Liver (tissue), 8 donors: ENCODE measurements at regions not wholly inside any gene's neighbourhood (a gene's known extent, or its start where the extent isn't known, plus 50 kb on each side); places are given as distances from the start of the nearest gene placed in this dataset.

ENCODE experiments used
- DNase-seq: peaks from one replicate; pipeline ENCODE4 v3.0.0-alpha.2; 2017; ENCODE audit warnings: low spot score
- H3K27ac ChIP-seq, 2 donors: one replicate each; pipeline ENCODE4 v1.7.0; 2013; ENCODE audit warnings: inconsistent platforms in 2 of 2, low read length in 2 of 2, control low read depth in 1 of 2, low read depth in 1 of 2, mild to moderate bottlenecking in 1 of 2
- H3K27me3 ChIP-seq, 4 donors: one replicate each; pipeline versions ENCODE4 v1.6.1 to v1.7.0; 2013; ENCODE audit warnings: low read length in 3 of 4, inconsistent platforms in 1 of 4, mild to moderate bottlenecking in 1 of 4, moderate library complexity in 1 of 4; ENCODE audit not compliant: control insufficient read depth in 4 of 4, insufficient read depth in 4 of 4
- H3K36me3 ChIP-seq, 4 donors: one replicate each; pipeline versions ENCODE4 v1.6.1 to v1.7.0; 2013; ENCODE audit warnings: low read length in 3 of 4, mild to moderate bottlenecking in 3 of 4, low read depth in 1 of 4, moderate library complexity in 1 of 4; ENCODE audit not compliant: control insufficient read depth in 4 of 4, insufficient read depth in 3 of 4
- H3K4me1 ChIP-seq, 4 donors: one replicate each; pipeline versions ENCODE4 v1.6.1 to v1.7.0; 2013; ENCODE audit warnings: low read length in 3 of 4, mild to moderate bottlenecking in 3 of 4, moderate library complexity in 1 of 4; ENCODE audit not compliant: control insufficient read depth in 4 of 4, insufficient read depth in 4 of 4
- H3K4me3 ChIP-seq, 3 donors: one replicate each; pipeline versions ENCODE4 v1.6.1 to v1.7.0; 2013; ENCODE audit warnings: low read length in 3 of 3, control low read depth in 1 of 3, low read depth in 1 of 3, mild to moderate bottlenecking in 1 of 3
- H3K9ac ChIP-seq, 2 donors: one replicate each; pipeline ENCODE4 v1.7.0; 2013; ENCODE audit warnings: low read length in 2 of 2, mild to moderate bottlenecking in 2 of 2, moderate library complexity in 2 of 2, control low read depth in 1 of 2, low read depth in 1 of 2
- H3K9me3 ChIP-seq, 4 donors: one replicate each; pipeline versions ENCODE4 v1.6.1 to v1.7.0; 2013; ENCODE audit warnings: low read length in 3 of 4; ENCODE audit not compliant: control insufficient read depth in 4 of 4
- EGR1 ChIP-seq, 2 donors: IDR thresholded peaks; 2 replicates each; pipeline ENCODE4 v1.6.1; 2016 to 2018; ENCODE audit warnings: antibody characterized with exemption in 2 of 2, low read depth in 2 of 2
- FOXA1 ChIP-seq: IDR thresholded peaks from 2 replicates; pipeline ENCODE4 v1.6.1; 2016; ENCODE audit warnings: antibody characterized with exemption
- FOXA2 ChIP-seq: IDR thresholded peaks from 2 replicates; pipeline ENCODE4 v1.6.1; 2016; ENCODE audit warnings: antibody characterized with exemption
- GABPA ChIP-seq, 2 donors: IDR thresholded peaks in 1 of 2; conservative IDR thresholded peaks in 1 of 2; 2 replicates each; pipeline ENCODE4 v1.6.1; 2016; ENCODE audit warnings: antibody characterized with exemption in 2 of 2, mild to moderate bottlenecking in 1 of 2, moderate library complexity in 1 of 2
- HNF4A ChIP-seq, 2 donors: conservative IDR thresholded peaks; 2 replicates each; pipeline ENCODE4 v1.6.1; 2016; ENCODE audit warnings: antibody characterized with exemption in 2 of 2, mild to moderate bottlenecking in 2 of 2
- HNF4G ChIP-seq: IDR thresholded peaks from 2 replicates; pipeline ENCODE4 v1.6.1; 2016; ENCODE audit warnings: antibody characterized with exemption
- JUND ChIP-seq, 2 donors: IDR thresholded peaks; 2 replicates each; pipeline ENCODE4 v1.6.1; 2016; ENCODE audit warnings: antibody characterized with exemption in 2 of 2
- NR2F2 ChIP-seq: IDR thresholded peaks from 2 replicates; pipeline ENCODE4 v1.6.1; 2016; ENCODE audit warnings: antibody characterized with exemption
- RAD21 ChIP-seq, 2 donors: IDR thresholded peaks; 2 replicates each; pipeline ENCODE4 v1.6.1; 2016; ENCODE audit warnings: antibody characterized with exemption in 2 of 2, mild to moderate bottlenecking in 2 of 2
- RXRA ChIP-seq, 2 donors: IDR thresholded peaks; 2 replicates each; pipeline ENCODE4 v1.6.1; 2017 to 2018; ENCODE audit warnings: antibody characterized with exemption in 2 of 2, mild to moderate bottlenecking in 1 of 2
- SP1 ChIP-seq: IDR thresholded peaks from 2 replicates; pipeline ENCODE4 v1.6.1; 2018; ENCODE audit warnings: antibody characterized with exemption, mild to moderate bottlenecking
- TAF1 ChIP-seq: conservative IDR thresholded peaks from 2 replicates; pipeline ENCODE4 v1.6.1; 2016; ENCODE audit warnings: antibody characterized with exemption, mild to moderate bottlenecking
- YY1 ChIP-seq: IDR thresholded peaks from 2 replicates; pipeline ENCODE4 v1.6.1; 2016; ENCODE audit warnings: antibody characterized with exemption, mild to moderate bottlenecking
- WGBS: extraction: QIAGEN DNeasy Blood & Tissue Kit; methylation state at CpG from one replicate; pipeline ENCODE4 v1.1.7; 2013; 5-methylcytosine and 5-hydroxymethylcytosine counted together
- TF ChIP-seq, protein P1 (sequence below): IDR thresholded peaks from 2 replicates; pipeline ENCODE4 v1.6.1; 2016; ENCODE audit warnings: antibody characterized with exemption
- TF ChIP-seq, protein P2 (sequence below): IDR thresholded peaks from 2 replicates; pipeline ENCODE4 v1.6.1; 2016; ENCODE audit warnings: antibody characterized with exemption, mild to moderate bottlenecking
- TF ChIP-seq, protein P3 (sequence below): IDR thresholded peaks from 2 replicates; pipeline ENCODE4 v1.6.1; 2016; ENCODE audit warnings: antibody characterized with exemption
- TF ChIP-seq, protein P4 (sequence below): IDR thresholded peaks from 2 replicates; pipeline ENCODE4 v1.6.1; 2016; ENCODE audit warnings: antibody characterized with exemption
- TF ChIP-seq, protein P5 (sequence below): fragments of 150-350 bp; IDR thresholded peaks from 2 replicates; pipeline ENCODE4 v1.5.1; 2017; ENCODE audit warnings: improper control_type of control experiment, low read depth, low read length; ENCODE audit not compliant: missing input control
- donor health status: healthy.
- donor health status: healthy.
- donor health status: healthy.
- donor health status: healthy.
- donor health status: healthy.

DNA sequence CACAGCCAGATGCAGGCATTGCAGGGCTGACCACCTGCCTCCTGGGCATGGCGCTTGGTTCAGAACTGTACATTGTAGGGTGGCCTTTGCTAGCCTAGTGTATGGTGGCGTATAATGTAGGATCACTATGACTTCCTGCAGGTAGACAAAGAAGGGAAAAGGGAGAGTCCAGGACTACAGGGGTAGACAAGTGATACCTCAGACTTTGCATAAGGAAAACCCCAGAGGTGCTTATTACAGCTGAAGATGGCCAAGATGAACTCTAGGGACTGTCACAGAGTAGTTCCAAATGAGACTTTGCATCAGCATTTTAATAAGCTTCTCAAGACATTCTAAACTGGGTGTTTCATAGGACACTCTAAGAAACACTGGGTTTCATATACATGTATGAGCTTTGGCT lies 116.4 kb upstream of the PUDP start:
- TF ChIP-seq RXRA (IDR thresholded peaks at IDR 0.05): no peak
- TF ChIP-seq, protein P1, sequence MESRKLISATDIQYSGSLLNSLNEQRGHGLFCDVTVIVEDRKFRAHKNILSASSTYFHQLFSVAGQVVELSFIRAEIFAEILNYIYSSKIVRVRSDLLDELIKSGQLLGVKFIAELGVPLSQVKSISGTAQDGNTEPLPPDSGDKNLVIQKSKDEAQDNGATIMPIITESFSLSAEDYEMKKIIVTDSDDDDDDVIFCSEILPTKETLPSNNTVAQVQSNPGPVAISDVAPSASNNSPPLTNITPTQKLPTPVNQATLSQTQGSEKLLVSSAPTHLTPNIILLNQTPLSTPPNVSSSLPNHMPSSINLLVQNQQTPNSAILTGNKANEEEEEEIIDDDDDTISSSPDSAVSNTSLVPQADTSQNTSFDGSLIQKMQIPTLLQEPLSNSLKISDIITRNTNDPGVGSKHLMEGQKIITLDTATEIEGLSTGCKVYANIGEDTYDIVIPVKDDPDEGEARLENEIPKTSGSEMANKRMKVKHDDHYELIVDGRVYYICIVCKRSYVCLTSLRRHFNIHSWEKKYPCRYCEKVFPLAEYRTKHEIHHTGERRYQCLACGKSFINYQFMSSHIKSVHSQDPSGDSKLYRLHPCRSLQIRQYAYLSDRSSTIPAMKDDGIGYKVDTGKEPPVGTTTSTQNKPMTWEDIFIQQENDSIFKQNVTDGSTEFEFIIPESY: no peak
- TF ChIP-seq YY1: no peak
- TF ChIP-seq NR2F2: no peak
- no peak for TF ChIP-seq RAD21 (IDR thresholded peaks at IDR 0.05)
- no peak for TF ChIP-seq EGR1 (IDR thresholded peaks at IDR 0.05; ENCODE audit: low read depth in 2 of 2)
- TF ChIP-seq GABPA (IDR thresholded peaks at IDR 0.05 in 1 of 2, conservative IDR thresholded peaks at IDR 0.05 in 1 of 2): no peak
- TF ChIP-seq, protein P2, sequence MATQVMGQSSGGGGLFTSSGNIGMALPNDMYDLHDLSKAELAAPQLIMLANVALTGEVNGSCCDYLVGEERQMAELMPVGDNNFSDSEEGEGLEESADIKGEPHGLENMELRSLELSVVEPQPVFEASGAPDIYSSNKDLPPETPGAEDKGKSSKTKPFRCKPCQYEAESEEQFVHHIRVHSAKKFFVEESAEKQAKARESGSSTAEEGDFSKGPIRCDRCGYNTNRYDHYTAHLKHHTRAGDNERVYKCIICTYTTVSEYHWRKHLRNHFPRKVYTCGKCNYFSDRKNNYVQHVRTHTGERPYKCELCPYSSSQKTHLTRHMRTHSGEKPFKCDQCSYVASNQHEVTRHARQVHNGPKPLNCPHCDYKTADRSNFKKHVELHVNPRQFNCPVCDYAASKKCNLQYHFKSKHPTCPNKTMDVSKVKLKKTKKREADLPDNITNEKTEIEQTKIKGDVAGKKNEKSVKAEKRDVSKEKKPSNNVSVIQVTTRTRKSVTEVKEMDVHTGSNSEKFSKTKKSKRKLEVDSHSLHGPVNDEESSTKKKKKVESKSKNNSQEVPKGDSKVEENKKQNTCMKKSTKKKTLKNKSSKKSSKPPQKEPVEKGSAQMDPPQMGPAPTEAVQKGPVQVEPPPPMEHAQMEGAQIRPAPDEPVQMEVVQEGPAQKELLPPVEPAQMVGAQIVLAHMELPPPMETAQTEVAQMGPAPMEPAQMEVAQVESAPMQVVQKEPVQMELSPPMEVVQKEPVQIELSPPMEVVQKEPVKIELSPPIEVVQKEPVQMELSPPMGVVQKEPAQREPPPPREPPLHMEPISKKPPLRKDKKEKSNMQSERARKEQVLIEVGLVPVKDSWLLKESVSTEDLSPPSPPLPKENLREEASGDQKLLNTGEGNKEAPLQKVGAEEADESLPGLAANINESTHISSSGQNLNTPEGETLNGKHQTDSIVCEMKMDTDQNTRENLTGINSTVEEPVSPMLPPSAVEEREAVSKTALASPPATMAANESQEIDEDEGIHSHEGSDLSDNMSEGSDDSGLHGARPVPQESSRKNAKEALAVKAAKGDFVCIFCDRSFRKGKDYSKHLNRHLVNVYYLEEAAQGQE: no peak
- TF ChIP-seq JUND (IDR thresholded peaks at IDR 0.05): no peak
- TF ChIP-seq, protein P3, sequence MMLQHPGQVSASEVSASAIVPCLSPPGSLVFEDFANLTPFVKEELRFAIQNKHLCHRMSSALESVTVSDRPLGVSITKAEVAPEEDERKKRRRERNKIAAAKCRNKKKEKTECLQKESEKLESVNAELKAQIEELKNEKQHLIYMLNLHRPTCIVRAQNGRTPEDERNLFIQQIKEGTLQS: no peak
- TF ChIP-seq HNF4A (conservative IDR thresholded peaks at IDR 0.05): no peak
- TF ChIP-seq, protein P4, sequence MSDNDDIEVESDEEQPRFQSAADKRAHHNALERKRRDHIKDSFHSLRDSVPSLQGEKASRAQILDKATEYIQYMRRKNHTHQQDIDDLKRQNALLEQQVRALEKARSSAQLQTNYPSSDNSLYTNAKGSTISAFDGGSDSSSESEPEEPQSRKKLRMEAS: no peak
- no peak for TF ChIP-seq FOXA1
- TF ChIP-seq, protein P5, sequence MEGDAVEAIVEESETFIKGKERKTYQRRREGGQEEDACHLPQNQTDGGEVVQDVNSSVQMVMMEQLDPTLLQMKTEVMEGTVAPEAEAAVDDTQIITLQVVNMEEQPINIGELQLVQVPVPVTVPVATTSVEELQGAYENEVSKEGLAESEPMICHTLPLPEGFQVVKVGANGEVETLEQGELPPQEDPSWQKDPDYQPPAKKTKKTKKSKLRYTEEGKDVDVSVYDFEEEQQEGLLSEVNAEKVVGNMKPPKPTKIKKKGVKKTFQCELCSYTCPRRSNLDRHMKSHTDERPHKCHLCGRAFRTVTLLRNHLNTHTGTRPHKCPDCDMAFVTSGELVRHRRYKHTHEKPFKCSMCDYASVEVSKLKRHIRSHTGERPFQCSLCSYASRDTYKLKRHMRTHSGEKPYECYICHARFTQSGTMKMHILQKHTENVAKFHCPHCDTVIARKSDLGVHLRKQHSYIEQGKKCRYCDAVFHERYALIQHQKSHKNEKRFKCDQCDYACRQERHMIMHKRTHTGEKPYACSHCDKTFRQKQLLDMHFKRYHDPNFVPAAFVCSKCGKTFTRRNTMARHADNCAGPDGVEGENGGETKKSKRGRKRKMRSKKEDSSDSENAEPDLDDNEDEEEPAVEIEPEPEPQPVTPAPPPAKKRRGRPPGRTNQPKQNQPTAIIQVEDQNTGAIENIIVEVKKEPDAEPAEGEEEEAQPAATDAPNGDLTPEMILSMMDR: no peak
- no peak for TF ChIP-seq FOXA2
- TF ChIP-seq HNF4G: no peak
- TF ChIP-seq SP1: no peak
- H3K27me3 ChIP-seq: no peaks in the 10 kb centered on the region
- H3K9me3 ChIP-seq: no peaks in the 10 kb centered on the region
- H3K9ac ChIP-seq: no peak overlapping the region
- H3K4me1 ChIP-seq: no peaks in the 10 kb centered on the region
- no peak overlapping the region for H3K4me3 ChIP-seq
- H3K36me3 ChIP-seq: peaks cover 0 to 2% (median 1%) of the 10 kb centered on the region in 4 donors
- H3K27ac ChIP-seq: no peak overlapping the region
- 99% methylated on average over 2 of the region's 2 CpGs for WGBS
- DNase-seq: no peak

DNA sequence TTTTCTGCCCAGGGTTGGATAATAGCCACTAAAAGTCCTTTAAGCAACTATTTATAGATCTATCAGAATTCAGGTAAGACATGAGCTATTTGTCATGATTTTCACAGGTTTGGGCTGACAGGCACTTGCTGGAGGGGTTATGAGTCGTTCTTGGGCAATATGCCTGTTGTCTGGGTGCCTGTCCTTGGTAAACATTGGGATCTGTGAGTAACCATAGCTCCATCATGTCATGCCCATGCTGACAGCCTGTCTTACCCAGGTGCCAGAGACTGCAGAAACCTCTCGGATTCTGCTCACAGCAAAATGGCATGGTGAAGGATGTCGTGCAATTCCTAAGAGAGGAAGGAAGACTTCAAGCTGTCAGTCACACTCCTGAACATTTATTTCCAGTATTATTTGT lies 116.0 kb upstream of the PUDP start:
- no peak for DNase-seq
- H3K27ac ChIP-seq: no peak overlapping the region
- H3K9me3 ChIP-seq: no peaks in the 10 kb centered on the region
- WGBS: 84% methylated on average over 3 of the region's 3 CpGs
- H3K27me3 ChIP-seq: no peaks in the 10 kb centered on the region
- H3K4me3 ChIP-seq: no peak overlapping the region
- H3K9ac ChIP-seq: no peak overlapping the region
- H3K36me3 ChIP-seq: peaks cover 0 to 4% (median 1%) of the 10 kb centered on the region in 4 donors
- H3K4me1 ChIP-seq: no peaks in the 10 kb centered on the region
- TF ChIP-seq, protein P2: no peak
- TF ChIP-seq SP1 (no peak), HNF4A (conservative IDR thresholded peaks at IDR 0.05) (no peak), TAF1 (no peak), HNF4G (no peak), JUND (IDR thresholded peaks at IDR 0.05) (no peak)
- TF ChIP-seq, protein P3: no peak
- TF ChIP-seq, protein P1: no peak
